ENCODE measurements at regions not wholly inside any gene's neighbourhood (a gene's known extent, or its start where the extent isn't known, plus 50 kb on each side); places are given as distances from the start of the nearest gene placed in this dataset.

DNA sequence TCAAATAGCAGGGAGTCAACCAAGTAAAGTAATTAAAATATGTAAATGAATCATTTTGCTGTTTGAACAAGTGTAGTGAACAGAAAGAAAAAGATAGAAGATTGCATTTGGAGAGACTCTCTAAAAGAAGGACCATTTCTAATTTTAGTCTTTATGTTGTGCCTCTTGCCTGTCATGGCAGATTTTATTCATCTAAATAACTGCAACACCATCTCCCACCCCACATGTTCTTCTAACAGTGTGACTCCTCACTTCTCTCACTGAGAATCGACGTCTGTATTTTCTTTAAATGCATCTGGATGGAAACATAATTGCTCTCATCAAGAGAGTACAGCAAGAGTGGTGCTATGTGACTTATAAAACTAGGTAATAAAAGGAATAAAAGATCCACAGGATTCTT is 439.9 kb upstream of the GBE1 start:
- TF ChIP-seq, protein P1, sequence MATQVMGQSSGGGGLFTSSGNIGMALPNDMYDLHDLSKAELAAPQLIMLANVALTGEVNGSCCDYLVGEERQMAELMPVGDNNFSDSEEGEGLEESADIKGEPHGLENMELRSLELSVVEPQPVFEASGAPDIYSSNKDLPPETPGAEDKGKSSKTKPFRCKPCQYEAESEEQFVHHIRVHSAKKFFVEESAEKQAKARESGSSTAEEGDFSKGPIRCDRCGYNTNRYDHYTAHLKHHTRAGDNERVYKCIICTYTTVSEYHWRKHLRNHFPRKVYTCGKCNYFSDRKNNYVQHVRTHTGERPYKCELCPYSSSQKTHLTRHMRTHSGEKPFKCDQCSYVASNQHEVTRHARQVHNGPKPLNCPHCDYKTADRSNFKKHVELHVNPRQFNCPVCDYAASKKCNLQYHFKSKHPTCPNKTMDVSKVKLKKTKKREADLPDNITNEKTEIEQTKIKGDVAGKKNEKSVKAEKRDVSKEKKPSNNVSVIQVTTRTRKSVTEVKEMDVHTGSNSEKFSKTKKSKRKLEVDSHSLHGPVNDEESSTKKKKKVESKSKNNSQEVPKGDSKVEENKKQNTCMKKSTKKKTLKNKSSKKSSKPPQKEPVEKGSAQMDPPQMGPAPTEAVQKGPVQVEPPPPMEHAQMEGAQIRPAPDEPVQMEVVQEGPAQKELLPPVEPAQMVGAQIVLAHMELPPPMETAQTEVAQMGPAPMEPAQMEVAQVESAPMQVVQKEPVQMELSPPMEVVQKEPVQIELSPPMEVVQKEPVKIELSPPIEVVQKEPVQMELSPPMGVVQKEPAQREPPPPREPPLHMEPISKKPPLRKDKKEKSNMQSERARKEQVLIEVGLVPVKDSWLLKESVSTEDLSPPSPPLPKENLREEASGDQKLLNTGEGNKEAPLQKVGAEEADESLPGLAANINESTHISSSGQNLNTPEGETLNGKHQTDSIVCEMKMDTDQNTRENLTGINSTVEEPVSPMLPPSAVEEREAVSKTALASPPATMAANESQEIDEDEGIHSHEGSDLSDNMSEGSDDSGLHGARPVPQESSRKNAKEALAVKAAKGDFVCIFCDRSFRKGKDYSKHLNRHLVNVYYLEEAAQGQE (IDR thresholded peaks at IDR 0.05; ENCODE audit: unreplicated experiment) = no peak
- TF ChIP-seq EZH2phosphoT487 (IDR thresholded peaks at IDR 0.05; ENCODE audit: unreplicated experiment) (no peak), EZH2 (IDR thresholded peaks at IDR 0.05; ENCODE audit: low read depth, unreplicated experiment) (no peak), POLR2AphosphoS5 (IDR thresholded peaks at IDR 0.05; ENCODE audit: low read depth) (no peak), CREB1 (CRISPR knock-in tag; IDR thresholded peaks at IDR 0.05; ENCODE audit: low read depth) (no peak), JUNB (IDR thresholded peaks at IDR 0.05; ENCODE audit: unreplicated experiment) (no peak), ZNF331 (CRISPR knock-in tag; IDR thresholded peaks at IDR 0.05; ENCODE audit: low read depth) (no peak), STAT1 (IDR thresholded peaks at IDR 0.05; ENCODE audit: unreplicated experiment) (no peak), NANOG (IDR thresholded peaks at IDR 0.05; ENCODE audit: borderline replicate concordance) (no peak)
- TF ChIP-seq, protein P2, sequence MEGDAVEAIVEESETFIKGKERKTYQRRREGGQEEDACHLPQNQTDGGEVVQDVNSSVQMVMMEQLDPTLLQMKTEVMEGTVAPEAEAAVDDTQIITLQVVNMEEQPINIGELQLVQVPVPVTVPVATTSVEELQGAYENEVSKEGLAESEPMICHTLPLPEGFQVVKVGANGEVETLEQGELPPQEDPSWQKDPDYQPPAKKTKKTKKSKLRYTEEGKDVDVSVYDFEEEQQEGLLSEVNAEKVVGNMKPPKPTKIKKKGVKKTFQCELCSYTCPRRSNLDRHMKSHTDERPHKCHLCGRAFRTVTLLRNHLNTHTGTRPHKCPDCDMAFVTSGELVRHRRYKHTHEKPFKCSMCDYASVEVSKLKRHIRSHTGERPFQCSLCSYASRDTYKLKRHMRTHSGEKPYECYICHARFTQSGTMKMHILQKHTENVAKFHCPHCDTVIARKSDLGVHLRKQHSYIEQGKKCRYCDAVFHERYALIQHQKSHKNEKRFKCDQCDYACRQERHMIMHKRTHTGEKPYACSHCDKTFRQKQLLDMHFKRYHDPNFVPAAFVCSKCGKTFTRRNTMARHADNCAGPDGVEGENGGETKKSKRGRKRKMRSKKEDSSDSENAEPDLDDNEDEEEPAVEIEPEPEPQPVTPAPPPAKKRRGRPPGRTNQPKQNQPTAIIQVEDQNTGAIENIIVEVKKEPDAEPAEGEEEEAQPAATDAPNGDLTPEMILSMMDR (conservative IDR thresholded peaks at IDR 0.05; ENCODE audit: low read depth in 2 of 2) = no peak
- TF ChIP-seq, protein P3, sequence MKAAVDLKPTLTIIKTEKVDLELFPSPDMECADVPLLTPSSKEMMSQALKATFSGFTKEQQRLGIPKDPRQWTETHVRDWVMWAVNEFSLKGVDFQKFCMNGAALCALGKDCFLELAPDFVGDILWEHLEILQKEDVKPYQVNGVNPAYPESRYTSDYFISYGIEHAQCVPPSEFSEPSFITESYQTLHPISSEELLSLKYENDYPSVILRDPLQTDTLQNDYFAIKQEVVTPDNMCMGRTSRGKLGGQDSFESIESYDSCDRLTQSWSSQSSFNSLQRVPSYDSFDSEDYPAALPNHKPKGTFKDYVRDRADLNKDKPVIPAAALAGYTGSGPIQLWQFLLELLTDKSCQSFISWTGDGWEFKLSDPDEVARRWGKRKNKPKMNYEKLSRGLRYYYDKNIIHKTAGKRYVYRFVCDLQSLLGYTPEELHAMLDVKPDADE (IDR thresholded peaks at IDR 0.05) = no peak
- TF ChIP-seq, protein P4, sequence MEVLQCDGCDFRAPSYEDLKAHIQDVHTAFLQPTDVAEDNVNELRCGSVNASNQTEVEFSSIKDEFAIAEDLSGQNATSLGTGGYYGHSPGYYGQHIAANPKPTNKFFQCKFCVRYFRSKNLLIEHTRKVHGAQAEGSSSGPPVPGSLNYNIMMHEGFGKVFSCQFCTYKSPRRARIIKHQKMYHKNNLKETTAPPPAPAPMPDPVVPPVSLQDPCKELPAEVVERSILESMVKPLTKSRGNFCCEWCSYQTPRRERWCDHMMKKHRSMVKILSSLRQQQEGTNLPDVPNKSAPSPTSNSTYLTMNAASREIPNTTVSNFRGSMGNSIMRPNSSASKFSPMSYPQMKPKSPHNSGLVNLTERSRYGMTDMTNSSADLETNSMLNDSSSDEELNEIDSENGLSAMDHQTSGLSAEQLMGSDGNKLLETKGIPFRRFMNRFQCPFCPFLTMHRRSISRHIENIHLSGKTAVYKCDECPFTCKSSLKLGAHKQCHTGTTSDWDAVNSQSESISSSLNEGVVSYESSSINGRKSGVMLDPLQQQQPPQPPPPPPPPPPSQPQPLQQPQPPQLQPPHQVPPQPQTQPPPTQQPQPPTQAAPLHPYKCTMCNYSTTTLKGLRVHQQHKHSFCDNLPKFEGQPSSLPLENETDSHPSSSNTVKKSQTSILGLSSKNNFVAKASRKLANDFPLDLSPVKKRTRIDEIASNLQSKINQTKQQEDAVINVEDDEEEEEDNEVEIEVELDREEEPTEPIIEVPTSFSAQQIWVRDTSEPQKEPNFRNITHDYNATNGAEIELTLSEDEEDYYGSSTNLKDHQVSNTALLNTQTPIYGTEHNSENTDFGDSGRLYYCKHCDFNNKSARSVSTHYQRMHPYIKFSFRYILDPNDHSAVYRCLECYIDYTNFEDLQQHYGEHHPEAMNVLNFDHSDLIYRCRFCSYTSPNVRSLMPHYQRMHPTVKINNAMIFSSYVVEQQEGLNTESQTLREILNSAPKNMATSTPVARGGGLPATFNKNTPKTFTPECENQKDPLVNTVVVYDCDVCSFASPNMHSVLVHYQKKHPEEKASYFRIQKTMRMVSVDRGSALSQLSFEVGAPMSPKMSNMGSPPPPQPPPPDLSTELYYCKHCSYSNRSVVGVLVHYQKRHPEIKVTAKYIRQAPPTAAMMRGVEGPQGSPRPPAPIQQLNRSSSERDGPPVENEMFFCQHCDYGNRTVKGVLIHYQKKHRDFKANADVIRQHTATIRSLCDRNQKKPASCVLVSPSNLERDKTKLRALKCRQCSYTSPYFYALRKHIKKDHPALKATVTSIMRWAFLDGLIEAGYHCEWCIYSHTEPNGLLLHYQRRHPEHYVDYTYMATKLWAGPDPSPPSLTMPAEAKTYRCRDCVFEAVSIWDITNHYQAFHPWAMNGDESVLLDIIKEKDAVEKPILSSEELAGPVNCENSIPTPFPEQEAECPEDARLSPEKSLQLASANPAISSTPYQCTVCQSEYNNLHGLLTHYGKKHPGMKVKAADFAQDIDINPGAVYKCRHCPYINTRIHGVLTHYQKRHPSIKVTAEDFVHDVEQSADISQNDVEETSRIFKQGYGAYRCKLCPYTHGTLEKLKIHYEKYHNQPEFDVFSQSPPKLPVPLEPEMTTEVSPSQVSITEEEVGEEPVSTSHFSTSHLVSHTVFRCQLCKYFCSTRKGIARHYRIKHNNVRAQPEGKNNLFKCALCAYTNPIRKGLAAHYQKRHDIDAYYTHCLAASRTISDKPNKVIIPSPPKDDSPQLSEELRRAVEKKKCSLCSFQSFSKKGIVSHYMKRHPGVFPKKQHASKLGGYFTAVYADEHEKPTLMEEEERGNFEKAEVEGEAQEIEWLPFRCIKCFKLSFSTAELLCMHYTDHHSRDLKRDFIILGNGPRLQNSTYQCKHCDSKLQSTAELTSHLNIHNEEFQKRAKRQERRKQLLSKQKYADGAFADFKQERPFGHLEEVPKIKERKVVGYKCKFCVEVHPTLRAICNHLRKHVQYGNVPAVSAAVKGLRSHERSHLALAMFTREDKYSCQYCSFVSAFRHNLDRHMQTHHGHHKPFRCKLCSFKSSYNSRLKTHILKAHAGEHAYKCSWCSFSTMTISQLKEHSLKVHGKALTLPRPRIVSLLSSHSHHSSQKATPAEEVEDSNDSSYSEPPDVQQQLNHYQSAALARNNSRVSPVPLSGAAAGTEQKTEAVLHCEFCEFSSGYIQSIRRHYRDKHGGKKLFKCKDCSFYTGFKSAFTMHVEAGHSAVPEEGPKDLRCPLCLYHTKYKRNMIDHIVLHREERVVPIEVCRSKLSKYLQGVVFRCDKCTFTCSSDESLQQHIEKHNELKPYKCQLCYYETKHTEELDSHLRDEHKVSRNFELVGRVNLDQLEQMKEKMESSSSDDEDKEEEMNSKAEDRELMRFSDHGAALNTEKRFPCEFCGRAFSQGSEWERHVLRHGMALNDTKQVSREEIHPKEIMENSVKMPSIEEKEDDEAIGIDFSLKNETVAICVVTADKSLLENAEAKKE (CRISPR knock-in tag; IDR thresholded peaks at IDR 0.05) = no peak
